ENCODE measurements at regions not wholly inside any gene's neighbourhood (a gene's known extent, or its start where the extent isn't known, plus 50 kb on each side); places are given as distances from the start of the nearest gene placed in this dataset.

- TF ChIP-seq CTCF (IDR thresholded peaks at IDR 0.05; ENCODE audit: control insufficient read depth, extremely low read depth, insufficient read depth) = no peak
- DNase-seq (ENCODE audit: low read depth) = no peak
- no peak overlapping the region for H3K4me3 ChIP-seq (ENCODE audit: low read depth, low read length)
Observed at GRCh38 chr20:39216195-39216594, 254.1 kb downstream of the DHX35 start.

- TF ChIP-seq CTCF (IDR thresholded peaks at IDR 0.05; ENCODE audit: control insufficient read depth, extremely low read depth, insufficient read depth) = no peak
- no peak for DNase-seq (ENCODE audit: low read depth)
- H3K4me3 ChIP-seq (ENCODE audit: low read depth, low read length) = no peak overlapping the region
Observed at GRCh38 chr20:39214828-39215227, 252.7 kb downstream of the DHX35 start.

DNA sequence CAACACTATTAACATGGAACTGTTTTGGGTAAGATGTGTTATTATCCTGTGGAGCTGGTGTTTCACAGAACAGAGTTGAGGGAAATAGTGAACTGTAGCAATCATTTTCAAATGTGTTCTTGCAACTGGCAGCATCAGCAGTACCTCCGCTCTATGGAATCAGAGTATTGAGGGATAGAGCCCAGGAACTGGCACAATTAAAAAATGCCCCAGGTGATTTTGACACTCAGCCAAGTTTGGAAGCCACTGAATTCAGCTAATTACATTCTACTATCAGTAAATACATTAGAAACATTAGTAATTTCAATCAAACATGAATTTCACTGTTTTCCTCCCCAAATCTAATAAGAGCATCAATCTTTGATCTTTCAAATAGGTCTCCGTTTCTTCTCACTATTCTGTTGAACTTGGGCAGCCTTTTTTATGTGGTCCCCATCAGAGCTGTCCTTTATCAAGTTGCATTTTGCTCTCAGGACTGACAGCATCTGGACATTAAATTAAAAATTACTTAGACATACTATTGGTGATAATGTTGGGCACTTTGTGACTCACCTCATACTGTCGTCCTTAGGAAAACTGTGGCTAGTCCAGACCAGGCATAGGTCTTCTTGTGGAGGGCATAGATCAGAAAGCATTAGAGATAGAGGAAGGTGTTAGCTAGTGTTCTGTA is 251.5 kb downstream of the DHX35 start:
- no peak for TF ChIP-seq CTCF (IDR thresholded peaks at IDR 0.05; ENCODE audit: control insufficient read depth, extremely low read depth, insufficient read depth)
- no peak overlapping the region for H3K4me3 ChIP-seq (ENCODE audit: low read depth, low read length)
- DNase-seq (ENCODE audit: low read depth) = no peak

GRCh38 chr20:39211060-39211748 is 249.1 kb downstream of the DHX35 start:
- TF ChIP-seq CTCF (IDR thresholded peaks at IDR 0.05; ENCODE audit: control insufficient read depth, extremely low read depth, insufficient read depth) = no peak

DNA sequence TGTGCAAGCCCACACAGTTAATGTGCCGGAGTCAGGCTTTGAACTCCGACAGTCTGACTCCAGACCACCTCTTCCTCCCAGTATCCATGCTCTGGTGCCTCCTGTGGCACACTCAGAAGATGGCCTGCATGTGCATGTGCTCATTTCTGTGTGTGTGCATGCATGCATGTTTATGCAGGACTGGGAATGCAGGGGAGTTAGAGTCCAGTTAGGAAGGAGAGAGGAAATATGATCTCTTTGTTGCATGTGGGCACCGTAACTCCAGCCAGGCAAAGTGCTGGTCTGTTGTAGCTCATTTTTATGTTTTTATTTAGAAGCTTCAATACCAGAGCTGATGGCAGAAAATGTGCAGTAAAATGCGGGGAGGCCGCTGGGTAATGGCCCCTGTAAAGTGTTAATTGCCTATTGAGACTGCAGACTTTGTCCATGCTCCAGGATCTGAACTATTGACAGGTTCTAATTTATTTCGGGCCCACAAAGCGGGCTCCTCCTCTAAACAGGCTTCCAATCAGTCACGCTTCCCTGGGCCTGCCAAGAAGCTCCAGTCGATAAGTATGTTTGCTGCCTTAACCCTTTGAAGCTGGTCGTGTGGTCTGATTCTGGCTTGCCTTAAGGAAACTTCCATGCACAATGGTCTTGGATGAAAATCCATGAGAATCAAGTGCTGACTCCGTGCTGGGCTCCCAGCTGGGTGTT is 248.3 kb downstream of the DHX35 start:
- DNase-seq (ENCODE audit: low read depth) = no peak
- H3K4me3 ChIP-seq (ENCODE audit: low read depth, low read length) = no peak overlapping the region
- TF ChIP-seq CTCF (IDR thresholded peaks at IDR 0.05; ENCODE audit: control insufficient read depth, extremely low read depth, insufficient read depth) = no peak

More at GRCh38 chr20:39211060-39211748, 249.1 kb downstream of the DHX35 start:
- no peak overlapping the region for H3K4me3 ChIP-seq (ENCODE audit: low read depth, low read length)
- no peak for DNase-seq (ENCODE audit: low read depth)

DNA sequence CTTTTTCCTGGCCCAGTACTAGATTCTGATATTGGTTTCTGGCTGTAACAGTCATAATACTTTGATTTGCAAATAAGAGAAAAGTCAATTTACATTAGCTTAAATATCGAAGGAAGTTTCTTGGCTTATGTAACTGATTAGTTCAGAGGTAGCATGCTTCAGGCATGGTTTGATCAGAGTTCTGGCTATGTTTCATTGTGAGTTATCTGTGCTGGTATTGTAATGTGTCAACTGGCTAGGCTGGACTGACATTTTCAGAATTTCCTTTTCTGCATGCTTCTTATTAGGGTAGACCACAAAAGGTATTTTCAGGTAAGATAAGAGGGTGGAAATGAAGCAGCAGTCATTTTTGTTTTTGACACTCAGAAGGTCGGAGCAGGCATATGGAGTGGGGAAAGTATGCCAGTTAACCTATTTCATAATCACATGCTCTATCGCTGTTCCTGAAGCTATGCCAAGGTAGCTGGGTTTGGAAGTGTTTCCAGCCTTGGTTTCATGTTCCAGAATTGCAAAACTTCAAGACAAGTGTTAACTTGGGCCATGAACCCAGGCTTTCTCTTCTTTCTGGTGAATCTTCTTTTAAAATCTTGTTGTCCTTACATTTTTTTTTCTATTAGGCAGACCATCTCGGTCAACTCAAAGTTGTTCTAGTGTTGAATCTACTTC is 244.9 kb downstream of the DHX35 start:
- no peak for DNase-seq (ENCODE audit: low read depth)
- no peak for TF ChIP-seq CTCF (IDR thresholded peaks at IDR 0.05; ENCODE audit: control insufficient read depth, extremely low read depth, insufficient read depth)
- H3K4me3 ChIP-seq (ENCODE audit: low read depth, low read length) = no peak overlapping the region
